B cell (primary cell): ENCODE measurements at regions not wholly inside any gene's neighbourhood (a gene's known extent, or its start where the extent isn't known, plus 50 kb on each side); places are given as distances from the start of the nearest gene placed in this dataset.

Source experiments
- ATAC-seq: fragments of 200-7000 bp; cut with Tn5 transposase; one replicate; pipeline ENCODE4 v1.10.0; 2021; ENCODE audit warnings: low read depth, mild to moderate bottlenecking, moderate number of reproducible peaks, moderate library complexity
- CTCF ChIA-PET: fragments of 350-600 bp; sonication (Branson Sonifier 250); formaldehyde crosslinking; loops from one replicate; lab custom pipeline; 2021; ENCODE audit warnings: antibody characterized with exemption, inconsistent platforms; lab: Charles Lee
- POLR2A ChIA-PET: fragments of 350-600 bp; sonication (Branson Sonifier 250); formaldehyde crosslinking; loops from one replicate; lab custom pipeline; 2021; ENCODE audit warnings: antibody characterized with exemption; lab: Charles Lee
- DNase-seq: peaks from one replicate; pipeline ENCODE4 v3.0.0; 2013
- H2AFZ ChIP-seq: 2 replicates; pipeline ENCODE4 v1.6.1; 2012; ENCODE audit warnings: mild to moderate bottlenecking, low read depth, low read length; ENCODE audit not compliant: insufficient read depth, poor library complexity, severe bottlenecking
- H3K27ac ChIP-seq, 2 donors: 1 replicate in 1 of 2; 2 replicates in 1 of 2; pipeline ENCODE4 v1.5.1; 2012 to 2013; ENCODE audit warnings: low read length in 2 of 2, mild to moderate bottlenecking in 2 of 2, moderate library complexity in 1 of 2
- H3K27me3 ChIP-seq, 4 experiments: fragments of 200-600 bp in 1 of 4; sonication (generic) in 1 of 4; replicated peaks in 1 of 4; 1 replicate in 2 of 4; 2 replicates in 2 of 4; pipeline versions ENCODE4 v1.6.1 to v1.7.0; 2013 to 2016; ENCODE audit warnings: low read length in 3 of 4, mild to moderate bottlenecking in 2 of 4, mixed read lengths in 1 of 4, moderate library complexity in 1 of 4; ENCODE audit not compliant: insufficient read depth in 4 of 4, control insufficient read depth in 3 of 4; ENCODE audit errors: control extremely low read depth in 1 of 4
- H3K36me3 ChIP-seq, 2 experiments: replicated peaks in 1 of 2; 1 replicate in 1 of 2; 2 replicates in 1 of 2; pipeline versions ENCODE4 v1.6.1 to v1.7.1; 2013; ENCODE audit warnings: low read length in 1 of 2; ENCODE audit not compliant: insufficient read depth in 2 of 2, control insufficient read depth in 1 of 2; ENCODE audit errors: control extremely low read depth in 1 of 2, extremely low read depth in 1 of 2
- H3K4me1 ChIP-seq, 2 donors: fragments of 200-600 bp in 1 of 2; sonication (generic) in 1 of 2; 1 replicate in 1 of 2; 2 replicates in 1 of 2; pipeline versions ENCODE4 v1.5.1 to v1.6.1; 2013 to 2017; ENCODE audit warnings: low read length in 2 of 2; ENCODE audit not compliant: control insufficient read depth in 2 of 2, insufficient read depth in 2 of 2
- H3K4me2 ChIP-seq: replicated peaks from 2 replicates; pipeline ENCODE3; 2012; ENCODE audit warnings: mild to moderate bottlenecking, low read depth, low read length; ENCODE audit not compliant: poor library complexity, severe bottlenecking
- H3K4me3 ChIP-seq, 5 experiments: fragments of 200-600 bp in 1 of 5; sonication (generic) in 1 of 5; 1 replicate in 3 of 5; 2 replicates in 2 of 5; pipeline versions ENCODE4 v1.5.1 to v1.7.0; 2011 to 2016; ENCODE audit warnings: low read length in 4 of 5, mild to moderate bottlenecking in 4 of 5, low read depth in 2 of 5, control low read depth in 1 of 5, moderate library complexity in 1 of 5; ENCODE audit not compliant: insufficient read depth in 1 of 5; ENCODE audit errors: control extremely low read depth in 1 of 5, extremely low read depth in 1 of 5
- H3K79me2 ChIP-seq: fragments of 200-600 bp; sonication (generic); one replicate; pipeline ENCODE4 v1.6.0; 2016; ENCODE audit warnings: low read length; ENCODE audit not compliant: control insufficient read depth, insufficient read depth
- H3K9ac ChIP-seq: fragments of 200-600 bp; sonication (generic); 2 replicates; pipeline ENCODE4 v1.6.1; 2017; ENCODE audit warnings: mild to moderate bottlenecking, low read length, moderate library complexity
- H3K9me3 ChIP-seq, 3 donors: one replicate each; pipeline versions ENCODE4 v1.6.1 to v1.7.1; 2013; ENCODE audit warnings: low read length in 2 of 3; ENCODE audit not compliant: control insufficient read depth in 2 of 3, insufficient read depth in 1 of 3; ENCODE audit errors: control extremely low read depth in 1 of 3
- H4K20me1 ChIP-seq: 2 replicates; pipeline ENCODE4 v1.6.0; 2012; ENCODE audit warnings: mild to moderate bottlenecking, low read length; ENCODE audit not compliant: insufficient read depth, control insufficient read depth, poor library complexity, severe bottlenecking
- H3K27ac Mint-ChIP-seq: one replicate; pipeline ENCODE4 v1.8.0; 2021; ENCODE audit warnings: mixed read lengths
- H3K27me3 Mint-ChIP-seq: one replicate; pipeline ENCODE4 v1.8.0; 2021; ENCODE audit warnings: mixed read lengths
- H3K4me1 Mint-ChIP-seq: one replicate; pipeline ENCODE4 v1.8.0; 2021; ENCODE audit warnings: mixed read lengths
- H3K4me3 Mint-ChIP-seq: one replicate; pipeline ENCODE4 v1.8.0; 2021; ENCODE audit warnings: mixed read lengths
- H3K9me3 Mint-ChIP-seq: one replicate; pipeline ENCODE4 v1.8.0; 2022; ENCODE audit warnings: mixed read lengths; ENCODE audit not compliant: insufficient read depth
- CTCF ChIP-seq: fragments of 200-600 bp; IDR thresholded peaks from one replicate; pipeline ENCODE4 v1.8.0; 2022; ENCODE audit warnings: antibody characterized with exemption, mild to moderate bottlenecking
- EZH2 ChIP-seq: IDR thresholded peaks from 2 replicates; pipeline ENCODE4 v1.6.1; 2012; ENCODE audit warnings: borderline replicate concordance, low read depth, mild to moderate bottlenecking, moderate library complexity, low read length; ENCODE audit not compliant: insufficient read depth, poor library complexity, severe bottlenecking
- WGBS: methylation state at CpG from one replicate; pipeline ENCODE4 v1.1.5; 2013; ENCODE audit warnings: missing lambda C conversion rate; ENCODE audit not compliant: insufficient coverage; 5-methylcytosine and 5-hydroxymethylcytosine counted together
- intact Hi-C: fragments of 100-400 bp; cut with micrococcal nuclease; formaldehyde crosslinking; loops from one replicate; pipeline ENCODE4 v1.10.0; 2022

GRCh38 chr18:51458861-51459260 lies 261.4 kb upstream of the MEX3C start:
- ChIA-PET CTCF (no interaction called here), POLR2A (no interaction called here)
- Mint-ChIP-seq H3K27me3 (peaks cover 27% of the 10 kb centered on the region), H3K4me1 (no peaks in the 10 kb centered on the region), H3K9me3 (no peaks in the 10 kb centered on the region), H3K4me3 (no peak overlapping the region), H3K27ac (no peak overlapping the region)
- H3K4me1 ChIP-seq, result no peaks in the 10 kb centered on the region
- no peaks in the 10 kb centered on the region for H4K20me1 ChIP-seq
- H2AFZ ChIP-seq, result no peak overlapping the region
- H3K27me3 ChIP-seq, result peaks cover 0 to 4% (median 0%) of the 10 kb centered on the region in 4 experiments
- no peaks in the 10 kb centered on the region for H3K79me2 ChIP-seq
- WGBS, result no CpG with 5 or more reads among the region's 1 CpG
- TF ChIP-seq CTCF (no peak), EZH2 (no peak)
- no peaks in the 10 kb centered on the region for H3K9me3 ChIP-seq
- H3K9ac ChIP-seq, result no peak overlapping the region
- no peak for ATAC-seq
- H3K36me3 ChIP-seq, result no peaks in the 10 kb centered on the region
- intact Hi-C loops, result no loop called here
- no peak for DNase-seq
- no peak overlapping the region for H3K27ac ChIP-seq
- no peak overlapping the region for H3K4me3 ChIP-seq
- no peak overlapping the region for H3K4me2 ChIP-seq

- Histone ChIP-seq H3K4me2 (no peak overlapping the region), H4K20me1 (no peaks in the 10 kb centered on the region), H3K79me2 (no peaks in the 10 kb centered on the region), H3K27me3 (peaks cover 0 to 4% (median 1%) of the 10 kb centered on the region in 4 experiments), H3K9ac (no peak overlapping the region), H3K9me3 (no peaks in the 10 kb centered on the region), H2AFZ (no peak overlapping the region), H3K27ac (no peak overlapping the region), H3K4me3 (no peak overlapping the region), H3K4me1 (no peaks in the 10 kb centered on the region), H3K36me3 (no peaks in the 10 kb centered on the region)
- ChIA-PET CTCF (no interaction called here), POLR2A (no interaction called here)
- H3K4me1 Mint-ChIP-seq, result no peaks in the 10 kb centered on the region
- 100% methylated on average over 1 of the region's 1 CpG for whole genome bisulfite sequencing
- TF ChIP-seq CTCF (no peak), EZH2 (no peak)
- ATAC-seq, result no peak
- no peak overlapping the region for H3K27ac Mint-ChIP-seq
- no peak for DNase-seq
- no peak overlapping the region for H3K4me3 Mint-ChIP-seq
- intact Hi-C loops, result no loop called here
- H3K27me3 Mint-ChIP-seq, result peaks cover 18% of the 10 kb centered on the region
- peaks cover 2% of the 10 kb centered on the region for H3K9me3 Mint-ChIP-seq
These were observed 264.5 kb upstream of the MEX3C start for GRCh38 chr18:51461956-51462355.
